HG03442 (cell line): ENCODE measurements at regions not wholly inside any gene's neighbourhood (a gene's known extent, or its start where the extent isn't known, plus 50 kb on each side); places are given as distances from the start of the nearest gene placed in this dataset.
"Not testable (repeated sequence)": the region's sequence is repeated elsewhere in the genome, so short reads cannot be mapped to it uniquely, and the experiment has no call there.

Experiments used
- ATAC-seq: cut with Tn5 transposase; IDR thresholded peaks from one replicate; pipeline ENCODE4 v1.9.1; 2021; ENCODE audit warnings: mild to moderate bottlenecking, moderate library complexity; ENCODE audit not compliant: unreplicated experiment

GRCh38 chr2:60259781-60260180 is 293.7 kb downstream of the BCL11A start:
- ATAC-seq: no peak

- no peak for ATAC-seq
Observed at GRCh38 chr2:60252581-60253150, 300.8 kb downstream of the BCL11A start.

- no peak for ATAC-seq
Observed at GRCh38 chr2:60251247-60251646, 302.2 kb downstream of the BCL11A start.

GRCh38 chr2:60249879-60250278 is 303.6 kb downstream of the BCL11A start:
- no peak for ATAC-seq

GRCh38 chr2:60247471-60247870 is 306.0 kb downstream of the BCL11A start:
- ATAC-seq: no peak

- ATAC-seq: no peak
Observed at GRCh38 chr2:60246583-60246982, 306.9 kb downstream of the BCL11A start.

- ATAC-seq: no peak
Observed at GRCh38 chr2:60234274-60234986, 319.0 kb downstream of the BCL11A start.

- ATAC-seq: no peak
Observed at GRCh38 chr2:60230596-60230995, 322.9 kb downstream of the BCL11A start.

GRCh38 chr2:60230037-60230436 is 323.4 kb downstream of the BCL11A start:
- ATAC-seq: no peak

- ATAC-seq: no peak
Observed at GRCh38 chr2:60226943-60227342, 326.5 kb downstream of the BCL11A start.

- no peak for ATAC-seq
Observed at GRCh38 chr2:60226191-60226590, 327.3 kb downstream of the BCL11A start.

GRCh38 chr2:60223859-60224258 is 329.6 kb downstream of the BCL11A start:
- no peak for ATAC-seq

GRCh38 chr2:60221098-60221497 is 332.4 kb downstream of the BCL11A start:
- no peak for ATAC-seq

- no peak for ATAC-seq
Observed at GRCh38 chr2:60219536-60219935, 333.9 kb downstream of the BCL11A start.

GRCh38 chr2:60216452-60216995 is 336.9 kb downstream of the BCL11A start:
- ATAC-seq: no peak

GRCh38 chr2:60215386-60215901 is 338.0 kb downstream of the BCL11A start:
- ATAC-seq: no peak

GRCh38 chr2:60214626-60214875 is 338.9 kb downstream of the BCL11A start:
- ATAC-seq: no peak

GRCh38 chr2:60213865-60214625 is 339.4 kb downstream of the BCL11A start:
- no peak for ATAC-seq

GRCh38 chr2:60212181-60212945 is 341.1 kb downstream of the BCL11A start:
- no peak for ATAC-seq

GRCh38 chr2:60189006-60189405 is 364.4 kb downstream of the BCL11A start:
- ATAC-seq: not testable (repeated sequence)

GRCh38 chr2:60175290-60175689 is 378.2 kb downstream of the BCL11A start:
- no peak for ATAC-seq
